ENCODE measurements at regions not wholly inside any gene's neighbourhood (a gene's known extent, or its start where the extent isn't known, plus 50 kb on each side); places are given as distances from the start of the nearest gene placed in this dataset.

- Histone ChIP-seq H3K9me3 (replicated peaks in 1 of 2; ENCODE audit: control insufficient read depth in 1 of 2, insufficient read depth in 1 of 2, low read length in 2 of 2) (no peaks in the 10 kb centered on the region), H3K36me3 (replicated peaks in 1 of 2; ENCODE audit: control insufficient read depth in 1 of 2, insufficient read depth in 2 of 2, low read length in 2 of 2) (no peaks in the 10 kb centered on the region), H2AFZ (ENCODE audit: insufficient read depth, low read depth, low read length, poor library complexity, severe bottlenecking) (no peak overlapping the region), H3K4me1 (ENCODE audit: control insufficient read depth in 1 of 2, insufficient read depth in 2 of 2, low read length in 2 of 2) (no peaks in the 10 kb centered on the region), H3K9ac (ENCODE audit: insufficient read depth, low read length, poor library complexity, severe bottlenecking) (no peak overlapping the region), H3K79me2 (ENCODE audit: insufficient read depth, low read length) (no peaks in the 10 kb centered on the region), H3K4me3 (replicated peaks in 1 of 3; ENCODE audit: low read depth in 2 of 3, low read length in 3 of 3) (no peak overlapping the region), H3K4me2 (replicated peaks; ENCODE audit: extremely low read depth, low read length, poor library complexity, severe bottlenecking) (no peak overlapping the region), H3K27ac (ENCODE audit: low read depth in 1 of 2, low read length in 2 of 2) (no peak overlapping the region), H4K20me1 (ENCODE audit: insufficient read depth, low read length) (no peaks in the 10 kb centered on the region), H3K27me3 (ENCODE audit: control insufficient read depth in 2 of 2, insufficient read depth in 2 of 2, low read length in 2 of 2) (no peaks in the 10 kb centered on the region)
- Mint-ChIP-seq H3K4me1 (no peaks in the 10 kb centered on the region), H3K27ac (no peak overlapping the region), H3K27me3 (ENCODE audit: low read depth in 3 of 3) (peaks cover 0 to 2% (median 0%) of the 10 kb centered on the region in 3 donors), H3K9me3 (no peaks in the 10 kb centered on the region), H3K4me3 (no peak overlapping the region), H3K36me3 (no peaks in the 10 kb centered on the region)
- no peak for TF ChIP-seq CTCF (IDR thresholded peaks at IDR 0.05)
- intact Hi-C loops (cut with micrococcal nuclease), result no loop called here
- DNase-seq, result no peak
- WGBS (ENCODE audit: insufficient coverage), result 94% methylated on average over 2 of the region's 5 CpGs
These were observed 159.6 kb upstream of the E2F8 start for GRCh38 chr11:19400296-19400695.

- no peak for TF ChIP-seq CTCF (IDR thresholded peaks at IDR 0.05)
- intact Hi-C loops (cut with micrococcal nuclease), result no loop called here
- H3K9me3 ChIP-seq (replicated peaks in 1 of 2; ENCODE audit: control insufficient read depth in 1 of 2, insufficient read depth in 1 of 2, low read length in 2 of 2), result no peaks in the 10 kb centered on the region
- no peaks in the 10 kb centered on the region for H4K20me1 ChIP-seq (ENCODE audit: insufficient read depth, low read length)
- H3K4me3 ChIP-seq (replicated peaks in 1 of 3; ENCODE audit: low read depth in 2 of 3, low read length in 3 of 3), result no peak overlapping the region
- no peak overlapping the region for H3K9ac ChIP-seq (ENCODE audit: insufficient read depth, low read length, poor library complexity, severe bottlenecking)
- H3K4me3 Mint-ChIP-seq, result no peak overlapping the region
- no peaks in the 10 kb centered on the region for H3K79me2 ChIP-seq (ENCODE audit: insufficient read depth, low read length)
- H3K27me3 ChIP-seq (ENCODE audit: control insufficient read depth in 2 of 2, insufficient read depth in 2 of 2, low read length in 2 of 2), result no peaks in the 10 kb centered on the region
- no peak overlapping the region for H3K4me2 ChIP-seq (replicated peaks; ENCODE audit: extremely low read depth, low read length, poor library complexity, severe bottlenecking)
- no peak overlapping the region for H3K27ac ChIP-seq (ENCODE audit: low read depth in 1 of 2, low read length in 2 of 2)
- DNase-seq, result no peak
- H3K36me3 Mint-ChIP-seq, result no peaks in the 10 kb centered on the region
- H3K36me3 ChIP-seq (replicated peaks in 1 of 2; ENCODE audit: control insufficient read depth in 1 of 2, insufficient read depth in 2 of 2, low read length in 2 of 2), result no peaks in the 10 kb centered on the region
- H3K9me3 Mint-ChIP-seq, result no peaks in the 10 kb centered on the region
- no peak overlapping the region for H2AFZ ChIP-seq (ENCODE audit: insufficient read depth, low read depth, low read length, poor library complexity, severe bottlenecking)
- 92% methylated on average over 5 of the region's 9 CpGs for WGBS (ENCODE audit: insufficient coverage)
- H3K4me1 ChIP-seq (ENCODE audit: control insufficient read depth in 1 of 2, insufficient read depth in 2 of 2, low read length in 2 of 2), result no peaks in the 10 kb centered on the region
- H3K4me1 Mint-ChIP-seq, result no peaks in the 10 kb centered on the region
- H3K27ac Mint-ChIP-seq, result no peak overlapping the region
- peaks cover 0 to 2% (median 0%) of the 10 kb centered on the region in 3 donors for H3K27me3 Mint-ChIP-seq (ENCODE audit: low read depth in 3 of 3)
These were observed 158.2 kb upstream of the E2F8 start for GRCh38 chr11:19398772-19399527.
